H9 (cell line): ENCODE measurements at regions not wholly inside any gene's neighbourhood (a gene's known extent, or its start where the extent isn't known, plus 50 kb on each side); places are given as distances from the start of the nearest gene placed in this dataset.
A peak's percentile ranks its signal among the peaks of the same experiment; 100 is the strongest.

Experiments used
- DNase-seq: peaks from one replicate; pipeline ENCODE4 v3.0.0-alpha.2; 2017
- H2AFZ ChIP-seq: one replicate; pipeline ENCODE4 v1.6.1; 2013; ENCODE audit warnings: mild to moderate bottlenecking, low read length, control low read depth, moderate library complexity
- H2AK5ac ChIP-seq: 2 replicates; pipeline ENCODE4 v1.6.1; 2013; ENCODE audit warnings: low read length, control low read depth, mixed read lengths; ENCODE audit not compliant: insufficient read length
- H2BK120ac ChIP-seq: one replicate; pipeline ENCODE4 v1.6.1; 2013; ENCODE audit warnings: low read depth, mild to moderate bottlenecking, low read length, control low read depth, inconsistent platforms; ENCODE audit not compliant: poor library complexity, severe bottlenecking
- H2BK12ac ChIP-seq: 2 replicates; pipeline ENCODE4 v1.6.1; 2013; ENCODE audit warnings: low read length, control low read depth, mixed read lengths, low read depth; ENCODE audit not compliant: insufficient read length
- H2BK15ac ChIP-seq: 2 replicates; pipeline ENCODE4 v1.6.1; 2013; ENCODE audit warnings: low read depth, low read length, control low read depth
- H2BK20ac ChIP-seq: one replicate; pipeline ENCODE4 v1.6.1; 2013; ENCODE audit warnings: low read depth, mild to moderate bottlenecking, low read length, control low read depth, inconsistent platforms; ENCODE audit not compliant: poor library complexity, severe bottlenecking
- H2BK5ac ChIP-seq: 2 replicates; pipeline ENCODE4 v1.6.1; 2013; ENCODE audit warnings: low read length, control low read depth, mixed read lengths; ENCODE audit not compliant: insufficient read length
- H3K14ac ChIP-seq: 2 replicates; pipeline ENCODE4 v1.6.1; 2013; ENCODE audit warnings: low read length, control low read depth; ENCODE audit not compliant: insufficient read depth
- H3K18ac ChIP-seq: 2 replicates; pipeline ENCODE4 v1.6.1; 2013; ENCODE audit warnings: low read depth, mild to moderate bottlenecking, mixed read lengths, low read length, control low read depth; ENCODE audit not compliant: insufficient read length
- H3K23ac ChIP-seq: 2 replicates; pipeline ENCODE4 v1.6.1; 2013; ENCODE audit warnings: low read length, control low read depth, mixed read lengths, low read depth; ENCODE audit not compliant: insufficient read length
- H3K23me2 ChIP-seq: 2 replicates; pipeline ENCODE4 v1.6.1; 2013; ENCODE audit warnings: low read depth, mild to moderate bottlenecking, mixed read lengths, low read length, control low read depth; ENCODE audit not compliant: insufficient read length, poor library complexity, severe bottlenecking
- H3K27ac ChIP-seq: 2 replicates; pipeline ENCODE4 v1.5.1; 2013; ENCODE audit warnings: low read length, control low read depth, mixed read lengths, low read depth; ENCODE audit not compliant: insufficient read length
- H3K27me3 ChIP-seq: 2 replicates; pipeline ENCODE4 v1.6.1; 2013; ENCODE audit warnings: low read length, control low read depth, inconsistent platforms; ENCODE audit not compliant: insufficient read depth
- H3K4ac ChIP-seq: 2 replicates; pipeline ENCODE4 v1.6.1; 2013; ENCODE audit warnings: low read depth, mild to moderate bottlenecking, control low read depth, inconsistent platforms, low read length, moderate library complexity
- H3K4me1 ChIP-seq: 2 replicates; pipeline ENCODE4 v1.6.1; 2013; ENCODE audit warnings: low read length, control low read depth, inconsistent platforms; ENCODE audit not compliant: insufficient read depth
- H3K4me2 ChIP-seq: 2 replicates; pipeline ENCODE4 v1.6.1; 2013; ENCODE audit warnings: low read length, control low read depth, mixed read lengths; ENCODE audit not compliant: insufficient read length, insufficient read depth
- H3K56ac ChIP-seq: 2 replicates; pipeline ENCODE4 v1.6.1; 2013; ENCODE audit warnings: low read depth, mild to moderate bottlenecking, mixed read lengths, low read length, control low read depth; ENCODE audit not compliant: insufficient read length
- H3K79me1 ChIP-seq: 2 replicates; pipeline ENCODE4 v1.6.1; 2013; ENCODE audit warnings: low read depth, mild to moderate bottlenecking, moderate library complexity, low read length, control low read depth, inconsistent platforms; ENCODE audit not compliant: insufficient read depth, poor library complexity, severe bottlenecking
- H3K79me2 ChIP-seq: 2 replicates; pipeline ENCODE4 v1.6.1; 2013; ENCODE audit warnings: low read length, control low read depth, inconsistent platforms; ENCODE audit not compliant: insufficient read depth
- H3K9ac ChIP-seq: 2 replicates; pipeline ENCODE4 v1.6.1; 2013; ENCODE audit warnings: low read length, control low read depth, mixed read lengths; ENCODE audit not compliant: insufficient read length; ENCODE audit errors: extremely low read depth
- H3K9me3 ChIP-seq: one replicate; pipeline ENCODE4 v1.6.1; 2013; ENCODE audit warnings: low read depth, low read length, inconsistent platforms; ENCODE audit not compliant: control insufficient read depth
- H3T11ph ChIP-seq: one replicate; pipeline ENCODE4 v1.6.1; 2013; ENCODE audit warnings: mild to moderate bottlenecking, low read length, control low read depth, inconsistent platforms
- H4K20me1 ChIP-seq: one replicate; pipeline ENCODE4 v1.6.1; 2013; ENCODE audit not compliant: control insufficient read depth, insufficient read length, insufficient read depth
- H4K5ac ChIP-seq: 2 replicates; pipeline ENCODE4 v1.6.1; 2013; ENCODE audit warnings: low read depth, mild to moderate bottlenecking, mixed read lengths, low read length, control low read depth; ENCODE audit not compliant: insufficient read length
- H4K8ac ChIP-seq: replicated peaks from 2 replicates; pipeline ENCODE4 v1.6.1; 2013; ENCODE audit warnings: low read length, control low read depth, mixed read lengths, low read depth; ENCODE audit not compliant: insufficient read length
- H4K91ac ChIP-seq: 2 replicates; pipeline ENCODE4 v1.6.1; 2013; ENCODE audit warnings: low read depth, mild to moderate bottlenecking, moderate library complexity, mixed read lengths, low read length, control low read depth; ENCODE audit not compliant: insufficient read length
- H3K27ac Mint-ChIP-seq, 3 experiments: 2 replicates in 2 of 3; 3 replicates in 1 of 3; pipeline ENCODE4 v1.8.0; 2020 to 2021; ENCODE audit warnings: mixed read lengths in 3 of 3, mild to moderate bottlenecking in 1 of 3, moderate library complexity in 1 of 3
- H3K27me3 Mint-ChIP-seq: 2 replicates; pipeline ENCODE4 v1.8.0; 2021; ENCODE audit warnings: low read depth, mild to moderate bottlenecking, moderate library complexity, mixed read lengths
- H3K36me3 Mint-ChIP-seq, 3 experiments: 2 replicates in 2 of 3; 3 replicates in 1 of 3; pipeline ENCODE4 v1.8.0; 2020 to 2021; ENCODE audit warnings: low read depth in 3 of 3, mixed read lengths in 3 of 3; ENCODE audit not compliant: insufficient read depth in 1 of 3
- H3K4me1 Mint-ChIP-seq, 2 experiments: 2 replicates each; pipeline ENCODE4 v1.8.0; 2020; ENCODE audit warnings: mixed read lengths in 2 of 2
- H3K4me3 Mint-ChIP-seq, 2 experiments: 2 replicates in 1 of 2; 3 replicates in 1 of 2; pipeline ENCODE4 v1.8.0; 2020 to 2021; ENCODE audit warnings: mild to moderate bottlenecking in 2 of 2, mixed read lengths in 2 of 2, moderate library complexity in 1 of 2
- H3K9me3 Mint-ChIP-seq, 2 experiments: 2 replicates in 1 of 2; 3 replicates in 1 of 2; pipeline ENCODE4 v1.8.0; 2020; ENCODE audit warnings: mild to moderate bottlenecking in 2 of 2, mixed read lengths in 2 of 2, moderate library complexity in 1 of 2
- CTCF ChIP-seq: fragments of 200-600 bp; sonication (generic); conservative IDR thresholded peaks from 3 replicates; pipeline ENCODE4 v1.8.0; 2021; ENCODE audit warnings: antibody characterized with exemption, mild to moderate bottlenecking
- WGBS: extraction: QIAGEN DNeasy Blood & Tissue Kit; methylation state at CpG from one replicate; pipeline ENCODE4 v1.1.7; 2013; ENCODE audit warnings: missing lambda C conversion rate, low lambda C conversion rate, mixed read lengths; ENCODE audit not compliant: insufficient read length; ENCODE audit errors: extremely low coverage; 5-methylcytosine and 5-hydroxymethylcytosine counted together

DNA sequence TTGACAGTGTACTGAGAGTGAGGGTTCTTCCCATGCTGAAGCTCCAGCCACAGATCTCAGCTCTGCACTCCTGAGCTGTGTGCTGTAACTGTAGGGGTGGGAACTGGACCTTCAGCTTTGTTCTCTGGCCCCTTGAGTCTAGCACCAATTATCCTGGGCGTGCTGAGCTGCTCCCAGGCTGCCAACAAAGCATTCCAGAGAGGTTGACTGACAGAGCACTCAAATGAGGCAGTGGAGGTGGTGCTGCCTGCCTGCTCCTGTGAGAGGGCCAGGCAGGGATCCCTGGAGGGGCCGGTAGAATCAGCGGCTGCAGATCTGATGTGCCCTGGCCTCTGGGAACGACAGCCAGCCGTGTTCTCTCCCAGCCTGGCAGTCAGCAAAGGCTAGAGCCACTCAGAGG is 375.7 kb upstream of the AADAT start:
- Histone ChIP-seq H3K27me3 (no peaks in the 10 kb centered on the region), H3K9ac (no peak overlapping the region), H2BK5ac (no peak overlapping the region), H3K14ac (no peak overlapping the region; the same call in 1 of the 2 replicates), H2BK120ac (no peak overlapping the region), H2BK15ac (no peak overlapping the region), H3K9me3 (no peaks in the 10 kb centered on the region), H2AFZ (no peak overlapping the region), H3K23ac (no peak overlapping the region), H4K5ac (no peak overlapping the region), H3K56ac (no peak overlapping the region), H3K79me1 (no peaks in the 10 kb centered on the region), H3K23me2 (no peaks in the 10 kb centered on the region), H2BK12ac (no peak overlapping the region), H2BK20ac (no peak overlapping the region), H3K18ac (no peak overlapping the region), H3K79me2 (no peaks in the 10 kb centered on the region), H4K91ac (no peak overlapping the region), H2AK5ac (no peak overlapping the region), H3K4ac (no peak overlapping the region), H4K20me1 (no peaks in the 10 kb centered on the region), H3T11ph (no peak overlapping the region), H4K8ac (no peak overlapping the region), H3K27ac (no peak overlapping the region), H3K4me2 (no peak overlapping the region), H3K4me1 (no peaks in the 10 kb centered on the region)
- H3K4me3 Mint-ChIP-seq: no peak overlapping the region
- no peaks in the 10 kb centered on the region; a peak in 3 of 5 replicates for H3K9me3 Mint-ChIP-seq
- H3K4me1 Mint-ChIP-seq: no peaks in the 10 kb centered on the region; a peak in 1 of 4 replicates
- no peaks in the 10 kb centered on the region for H3K36me3 Mint-ChIP-seq
- TF ChIP-seq CTCF: no peak
- WGBS: no CpG with 5 or more reads among the region's 5 CpGs
- peak; percentile 34 for DNase-seq
- H3K27ac Mint-ChIP-seq: peak overlapping the region in 1 of 3 experiments; percentile 40; a peak in 1 of 7 replicates
- H3K27me3 Mint-ChIP-seq: no peaks in the 10 kb centered on the region
